Fibroblast of skin of right biceps (primary cell): ENCODE measurements at regions not wholly inside any gene's neighbourhood (a gene's known extent, or its start where the extent isn't known, plus 50 kb on each side); places are given as distances from the start of the nearest gene placed in this dataset.
A peak's percentile ranks its signal among the peaks of the same experiment; 100 is the strongest.
"Not testable (repeated sequence)": the region's sequence is repeated elsewhere in the genome, so short reads cannot be mapped to it uniquely, and the experiment has no call there.

Source experiments
- DNase-seq: peaks from one replicate; pipeline ENCODE4 v3.0.0-alpha.2; 2013

- no peak for DNase-seq
These were observed 1583.6 kb upstream of the LRRTM3 start for GRCh38 chr10:65342245-65342644.

DNA sequence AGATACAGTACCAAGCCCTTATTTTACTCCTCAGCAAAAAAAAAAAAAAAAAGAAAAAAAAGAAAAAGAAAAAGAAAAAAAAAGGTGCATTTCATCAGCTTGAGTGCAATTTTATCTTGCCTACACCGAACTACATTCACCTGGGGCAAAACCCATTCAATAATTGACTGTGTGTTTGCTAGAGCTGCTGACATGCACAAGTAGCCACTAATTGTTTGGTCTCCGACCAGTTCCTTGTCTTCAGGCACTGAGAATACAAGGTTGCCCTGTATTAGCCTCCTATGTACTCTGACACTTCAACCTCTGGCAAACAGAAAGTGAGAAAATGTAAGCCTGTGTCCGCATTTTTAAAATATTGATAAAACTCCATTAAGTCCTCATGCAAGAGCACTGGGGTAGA, 1579.4 kb upstream of the LRRTM3 start:
- no peak for DNase-seq

DNA sequence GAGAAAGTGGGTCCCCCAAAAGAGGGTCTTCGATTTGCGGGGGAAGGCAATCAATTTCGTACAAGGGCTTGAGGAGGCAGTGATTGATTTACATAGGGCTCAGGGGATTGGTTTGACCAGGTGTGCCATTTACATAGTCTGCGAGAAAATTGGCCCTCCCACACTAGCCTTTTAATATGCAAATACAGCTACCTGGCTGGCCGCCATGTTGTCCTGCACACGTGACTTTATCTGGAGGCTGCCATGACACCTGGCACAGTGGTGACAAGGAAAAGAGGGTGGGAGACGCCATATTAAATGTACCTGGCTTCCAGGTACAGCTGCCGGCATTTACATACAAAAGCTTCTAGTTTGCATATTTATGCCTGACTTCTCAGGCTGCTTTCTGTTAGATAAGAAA, 1577.2 kb upstream of the LRRTM3 start:
- DNase-seq: no peak

GRCh38 chr10:65350611-65351010, 1575.2 kb upstream of the LRRTM3 start:
- DNase-seq: no peak

- DNase-seq: no peak
These were observed 1570.6 kb upstream of the LRRTM3 start for GRCh38 chr10:65355141-65355680.

DNA sequence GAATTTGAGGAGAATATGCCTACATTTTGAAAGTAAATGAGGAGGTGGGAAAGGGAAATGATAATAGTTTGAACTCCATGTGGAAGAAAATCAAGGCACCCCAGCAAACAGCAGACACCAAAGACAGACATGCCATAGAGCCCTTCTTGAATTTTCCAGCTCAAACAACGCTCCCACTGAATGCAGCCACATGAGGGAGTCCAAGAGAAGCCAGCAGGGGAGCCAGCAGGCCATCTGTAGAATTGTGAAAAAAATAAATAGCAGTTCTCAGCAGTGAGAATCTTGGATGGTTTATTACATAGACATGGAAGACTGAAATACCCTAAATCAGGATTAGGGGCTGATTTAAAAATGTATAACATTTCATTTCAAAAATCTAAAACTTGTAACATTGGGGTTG, 1567.3 kb upstream of the LRRTM3 start:
- DNase-seq: peak; percentile 17

- no peak for DNase-seq
These were observed 1565.3 kb upstream of the LRRTM3 start for GRCh38 chr10:65360497-65360896.

DNA sequence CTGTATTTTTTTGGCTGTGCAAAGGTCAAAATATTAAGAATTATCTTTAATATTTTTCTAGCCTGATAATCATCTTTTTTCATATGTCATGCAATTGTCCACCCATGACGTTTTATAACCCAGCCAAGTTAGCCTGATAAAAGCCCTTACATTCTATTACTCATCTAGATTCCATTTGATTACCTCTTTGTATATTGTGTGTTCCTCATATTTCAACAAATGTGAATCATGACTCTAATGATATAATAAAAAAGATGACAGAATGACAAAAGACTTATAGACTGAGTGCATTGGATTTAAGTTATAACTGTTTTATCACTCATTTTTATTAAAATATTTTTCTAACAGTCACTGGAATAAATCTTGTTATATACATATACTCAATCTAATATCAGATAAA, 1560.0 kb upstream of the LRRTM3 start:
- peak; percentile 7 for DNase-seq

GRCh38 chr10:65367706-65368105, 1558.1 kb upstream of the LRRTM3 start:
- peak; percentile 6 for DNase-seq

DNA sequence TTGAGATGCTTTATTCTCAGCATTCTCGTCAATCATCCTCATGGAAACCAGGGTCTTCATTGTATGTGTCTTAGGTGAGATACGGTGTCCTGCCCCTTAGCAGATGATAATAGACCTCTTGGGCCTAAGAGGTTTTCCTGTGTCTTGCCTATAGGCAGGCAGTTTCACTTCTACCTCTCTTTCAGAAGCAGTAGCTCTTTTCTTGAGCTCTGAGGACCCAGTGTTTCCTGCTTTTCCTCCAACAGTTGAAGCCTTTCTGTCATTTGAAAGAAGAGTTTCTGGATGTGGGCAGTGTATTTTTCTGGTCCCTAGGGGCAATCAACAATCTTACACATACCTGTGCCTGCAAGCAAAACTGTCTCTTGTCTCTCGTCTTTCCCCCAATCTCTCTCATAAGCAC, 1550.3 kb upstream of the LRRTM3 start:
- DNase-seq: no peak

DNA sequence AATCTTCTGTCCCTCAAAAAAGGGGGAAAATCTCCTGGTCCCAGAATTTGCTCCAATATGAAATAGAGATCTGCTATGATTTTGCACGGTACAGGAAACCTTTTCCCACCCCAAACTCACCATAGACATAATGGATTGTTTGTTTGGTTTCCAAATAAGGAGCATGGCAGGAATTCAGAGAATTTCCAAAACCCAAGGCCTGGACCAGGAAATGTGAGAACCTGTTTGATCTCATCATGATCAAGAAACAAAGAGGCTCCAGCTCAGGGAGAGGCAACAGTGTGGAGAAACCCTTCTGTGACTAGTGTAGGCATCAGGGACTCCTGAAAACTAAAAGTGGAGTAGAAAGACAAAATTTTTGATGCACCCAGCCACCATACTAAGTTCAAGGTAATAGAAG, 1548.1 kb upstream of the LRRTM3 start:
- DNase-seq: peak; percentile 1

- peak; percentile 81 for DNase-seq
These were observed 1531.1 kb upstream of the LRRTM3 start for GRCh38 chr10:65394502-65395297.

DNA sequence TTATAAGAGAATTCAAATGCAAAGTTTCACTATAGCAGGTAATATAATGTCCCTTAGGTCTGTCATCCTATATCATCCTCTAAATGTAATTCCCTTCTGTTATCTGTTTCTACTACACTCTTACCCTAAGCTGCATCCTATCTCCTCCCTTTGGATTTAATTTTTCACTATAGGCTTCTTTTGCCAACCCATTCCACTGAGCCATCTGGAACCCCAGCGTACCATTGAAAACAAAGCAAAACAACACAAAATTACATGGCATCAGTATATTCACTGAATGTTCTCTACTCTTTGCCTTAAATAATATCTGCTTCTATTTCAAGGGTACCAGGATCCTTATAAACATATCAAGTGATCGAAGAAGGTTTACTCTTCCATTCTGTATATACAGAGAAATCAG, 1530.2 kb upstream of the LRRTM3 start:
- no peak for DNase-seq

GRCh38 chr10:65396997-65397396, 1528.8 kb upstream of the LRRTM3 start:
- peak; percentile 38 for DNase-seq

GRCh38 chr10:65408401-65408800, 1517.4 kb upstream of the LRRTM3 start:
- DNase-seq: no peak

- no peak for DNase-seq
These were observed 1512.8 kb upstream of the LRRTM3 start for GRCh38 chr10:65413001-65413400.

DNA sequence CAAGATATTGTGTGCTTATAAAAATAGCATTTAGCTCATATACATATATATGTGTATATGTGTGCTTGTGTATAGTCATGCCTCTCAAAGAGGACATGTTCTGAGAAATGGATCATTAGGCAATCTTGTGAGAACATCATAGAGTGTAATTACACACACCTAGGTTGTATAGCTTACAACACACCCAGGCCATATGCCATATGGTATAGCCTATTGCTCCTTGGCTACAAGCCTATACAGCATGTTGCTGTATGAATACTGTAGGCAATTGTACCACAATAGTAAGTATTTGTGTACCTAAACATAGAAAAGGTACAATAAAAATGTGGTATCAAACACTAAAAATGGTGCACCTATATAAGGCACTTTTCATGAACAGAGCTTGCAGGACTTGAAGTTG, 1510.5 kb upstream of the LRRTM3 start:
- no peak for DNase-seq

- DNase-seq: peak; percentile 15
These were observed 1509.7 kb upstream of the LRRTM3 start for GRCh38 chr10:65416094-65416493.

- no peak for DNase-seq
These were observed 1506.2 kb upstream of the LRRTM3 start for GRCh38 chr10:65419629-65420028.

- no peak for DNase-seq
These were observed 1502.8 kb upstream of the LRRTM3 start for GRCh38 chr10:65423043-65423442.

- DNase-seq: not testable (repeated sequence)
These were observed 1496.5 kb upstream of the LRRTM3 start for GRCh38 chr10:65429381-65429780.

DNA sequence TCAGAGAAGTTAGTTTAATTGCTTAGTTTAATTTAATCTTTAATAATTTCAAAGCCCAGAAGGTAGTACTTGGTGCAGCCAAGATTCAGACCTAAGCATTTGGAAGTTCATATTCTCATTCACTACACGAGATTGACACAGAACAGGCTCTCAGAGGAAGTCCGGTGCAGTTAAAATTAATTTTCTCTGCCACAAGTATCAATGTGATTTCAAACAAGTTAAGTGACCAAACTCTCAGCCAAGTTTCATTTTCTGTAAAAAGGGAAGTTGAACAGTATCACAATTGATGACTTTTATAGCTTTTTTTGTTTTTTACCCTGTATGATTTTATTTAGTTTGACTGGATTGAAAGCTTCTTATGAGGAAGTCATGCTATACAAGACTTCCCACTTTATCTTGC, 1494.9 kb upstream of the LRRTM3 start:
- DNase-seq: no peak

GRCh38 chr10:65470986-65471385, 1454.8 kb upstream of the LRRTM3 start:
- no peak for DNase-seq

DNA sequence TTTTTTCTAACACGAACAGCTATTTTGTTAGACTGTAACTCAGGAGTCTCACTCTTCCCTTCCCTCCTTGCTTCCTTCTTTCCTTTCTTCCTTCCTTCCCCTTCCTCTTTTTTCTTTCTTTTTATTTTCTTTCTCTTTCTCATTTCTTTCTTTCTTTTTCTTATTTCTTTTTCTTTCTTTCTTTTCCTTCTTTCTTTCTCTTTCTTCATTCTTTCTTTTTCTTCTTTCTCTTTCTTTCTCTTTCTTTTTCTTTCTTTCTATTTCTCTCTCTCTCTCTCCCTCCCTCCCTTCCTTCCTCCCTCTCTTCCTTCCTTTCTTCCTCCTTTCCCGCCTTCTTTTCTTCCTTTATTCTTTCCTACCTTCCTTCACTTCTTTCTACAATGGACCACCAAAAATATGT, 1443.0 kb upstream of the LRRTM3 start:
- DNase-seq: no peak

GRCh38 chr10:65491799-65492198, 1434.0 kb upstream of the LRRTM3 start:
- DNase-seq: no peak
